Neural cell (in vitro differentiated cells): ENCODE measurements at regions not wholly inside any gene's neighbourhood (a gene's known extent, or its start where the extent isn't known, plus 50 kb on each side); places are given as distances from the start of the nearest gene placed in this dataset.

ENCODE experiments used
- EZH2 ChIP-seq: fragments of 200-600, 300-800 bp; shearing (Covaris generic), sonication (generic); IDR thresholded peaks from 2 replicates; pipeline ENCODE4 v1.6.1; 2014; ENCODE audit warnings: antibody characterized with exemption, low read length, borderline replicate concordance, mild to moderate bottlenecking; ENCODE audit not compliant: insufficient read depth, poor library complexity, severe bottlenecking
- POLR2AphosphoS5 ChIP-seq: IDR thresholded peaks from 2 replicates; pipeline ENCODE4 v1.6.1; 2012
- TAF1 ChIP-seq: IDR thresholded peaks from 2 replicates; pipeline ENCODE4 v1.6.1; 2012; ENCODE audit warnings: low read depth
- TF ChIP-seq, protein P1 (sequence below): fragments of 450-650 bp; IDR thresholded peaks from 2 replicates; pipeline ENCODE4 v1.5.1; 2014; ENCODE audit warnings: antibody characterized with exemption, mild to moderate bottlenecking, moderate library complexity; ENCODE audit not compliant: poor library complexity, severe bottlenecking

DNA sequence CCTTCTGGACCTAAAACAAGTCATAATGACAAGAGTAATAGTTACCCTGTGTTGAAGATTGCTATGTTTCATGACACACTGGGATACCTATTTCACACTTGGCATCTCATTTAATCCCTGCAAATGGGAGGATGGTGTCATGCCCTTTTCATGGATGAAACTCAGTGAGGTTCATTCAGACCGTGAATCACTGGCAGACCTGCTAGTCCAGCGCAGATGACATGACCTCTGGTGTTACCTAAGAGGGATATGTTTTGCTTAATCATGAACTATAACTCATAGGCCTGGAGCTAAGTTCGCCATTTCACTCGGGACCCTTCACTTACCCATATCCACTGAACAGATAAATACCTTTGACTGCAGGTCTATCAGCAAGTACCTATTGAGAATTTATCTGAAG is 286.6 kb upstream of the FMN2 start:
- TF ChIP-seq, protein P1, sequence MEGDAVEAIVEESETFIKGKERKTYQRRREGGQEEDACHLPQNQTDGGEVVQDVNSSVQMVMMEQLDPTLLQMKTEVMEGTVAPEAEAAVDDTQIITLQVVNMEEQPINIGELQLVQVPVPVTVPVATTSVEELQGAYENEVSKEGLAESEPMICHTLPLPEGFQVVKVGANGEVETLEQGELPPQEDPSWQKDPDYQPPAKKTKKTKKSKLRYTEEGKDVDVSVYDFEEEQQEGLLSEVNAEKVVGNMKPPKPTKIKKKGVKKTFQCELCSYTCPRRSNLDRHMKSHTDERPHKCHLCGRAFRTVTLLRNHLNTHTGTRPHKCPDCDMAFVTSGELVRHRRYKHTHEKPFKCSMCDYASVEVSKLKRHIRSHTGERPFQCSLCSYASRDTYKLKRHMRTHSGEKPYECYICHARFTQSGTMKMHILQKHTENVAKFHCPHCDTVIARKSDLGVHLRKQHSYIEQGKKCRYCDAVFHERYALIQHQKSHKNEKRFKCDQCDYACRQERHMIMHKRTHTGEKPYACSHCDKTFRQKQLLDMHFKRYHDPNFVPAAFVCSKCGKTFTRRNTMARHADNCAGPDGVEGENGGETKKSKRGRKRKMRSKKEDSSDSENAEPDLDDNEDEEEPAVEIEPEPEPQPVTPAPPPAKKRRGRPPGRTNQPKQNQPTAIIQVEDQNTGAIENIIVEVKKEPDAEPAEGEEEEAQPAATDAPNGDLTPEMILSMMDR: no peak
- no peak for TF ChIP-seq POLR2AphosphoS5
- TF ChIP-seq TAF1: no peak
- TF ChIP-seq EZH2: no peak
